Upper lobe of right lung (tissue), 1 donor: ENCODE measurements at regions not wholly inside any gene's neighbourhood (a gene's known extent, or its start where the extent isn't known, plus 50 kb on each side); places are given as distances from the start of the nearest gene placed in this dataset.

Experiments used
- ATAC-seq: fragments of 200-7000 bp; cut with Tn5 transposase; one replicate; pipeline ENCODE4 v1.9.1; 2020; ENCODE audit warnings: mild to moderate bottlenecking, moderate library complexity
- DNase-seq: peaks from one replicate; pipeline ENCODE4 v3.0.0-alpha.2; 2020
- H3K27ac ChIP-seq: fragments of 200-600 bp; one replicate; pipeline ENCODE4 v1.8.0; 2022
- H3K27me3 ChIP-seq: fragments of 200-600 bp; one replicate; pipeline ENCODE4 v1.8.0; 2022; ENCODE audit warnings: mild to moderate bottlenecking
- H3K36me3 ChIP-seq: fragments of 200-600 bp; one replicate; pipeline ENCODE4 v1.8.0; 2022
- H3K4me1 ChIP-seq: fragments of 200-600 bp; one replicate; pipeline ENCODE4 v1.8.0; 2022
- H3K4me3 ChIP-seq: fragments of 200-600 bp; one replicate; pipeline ENCODE4 v1.8.0; 2022; ENCODE audit warnings: mild to moderate bottlenecking
- H3K9me3 ChIP-seq: fragments of 200-600 bp; one replicate; pipeline ENCODE4 v1.8.0; 2022
- CTCF ChIP-seq: fragments of 200-600 bp; IDR thresholded peaks from one replicate; pipeline ENCODE4 v1.8.0; 2022; ENCODE audit warnings: antibody characterized with exemption
- intact Hi-C: fragments of 100-400 bp; cut with DNase I; formaldehyde crosslinking; loops from one replicate; pipeline ENCODE4 v1.11.0; 2022
- donor health status: DM: no; HTN: yes; CAD: no; lungs with severe emphysema.

DNA sequence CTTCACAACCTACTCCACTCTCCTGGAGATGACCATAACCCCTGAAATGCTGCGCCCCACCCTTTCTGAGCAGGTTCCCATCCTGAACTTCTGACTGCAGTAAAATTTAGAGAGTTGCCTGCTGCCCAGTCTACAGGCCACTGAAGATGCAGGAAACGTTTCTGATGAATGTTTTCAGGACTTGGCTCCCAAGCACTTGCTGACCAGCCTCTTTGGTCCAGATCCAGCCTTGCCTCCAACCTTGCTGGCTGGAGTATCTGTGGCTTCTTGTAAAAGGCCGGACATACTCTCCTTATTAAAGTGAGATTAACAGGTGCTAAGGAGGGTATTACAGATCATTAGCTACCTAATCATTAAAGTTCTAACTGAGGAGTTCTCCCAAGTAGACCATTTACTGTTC, 70.3 kb upstream of the STXBP6 start:
- no peaks in the 10 kb centered on the region for H3K27me3 ChIP-seq
- H3K27ac ChIP-seq: no peak overlapping the region
- no peak for TF ChIP-seq CTCF
- no peak overlapping the region for H3K4me3 ChIP-seq
- ATAC-seq (no peak), DNase-seq (no peak)
- no peaks in the 10 kb centered on the region for H3K9me3 ChIP-seq
- no peaks in the 10 kb centered on the region for H3K4me1 ChIP-seq
- intact Hi-C loops: no loop called here
- no peaks in the 10 kb centered on the region for H3K36me3 ChIP-seq

- DNase-seq (no peak), ATAC-seq (no peak)
- Histone ChIP-seq H3K4me3 (no peak overlapping the region), H3K27me3 (no peaks in the 10 kb centered on the region), H3K9me3 (no peaks in the 10 kb centered on the region), H3K4me1 (no peaks in the 10 kb centered on the region), H3K27ac (no peak overlapping the region), H3K36me3 (no peaks in the 10 kb centered on the region)
- TF ChIP-seq CTCF: no peak
- intact Hi-C loops: no loop called here
These were observed 68.7 kb upstream of the STXBP6 start for GRCh38 chr14:25118671-25119070.

DNA sequence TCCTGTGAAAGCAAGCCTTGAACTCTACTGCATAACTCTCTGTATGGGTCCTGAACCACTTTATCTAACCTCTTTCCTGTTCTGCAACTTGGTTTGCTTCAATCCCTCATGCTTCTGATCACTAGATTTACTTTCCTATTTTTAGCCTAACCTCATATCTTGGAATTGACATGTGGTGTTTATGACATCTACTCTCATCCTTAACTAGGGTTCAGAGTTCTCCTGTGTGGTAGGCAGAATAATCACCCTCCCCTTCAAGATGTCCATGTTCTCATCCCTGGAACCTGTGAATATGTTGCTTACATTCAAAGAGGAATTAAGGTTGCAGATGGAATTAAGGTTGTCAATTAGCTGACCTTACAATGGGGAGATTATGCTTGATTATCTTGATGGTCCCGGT, 67.4 kb upstream of the STXBP6 start:
- ATAC-seq: no peak
- no peak overlapping the region for H3K4me3 ChIP-seq
- H3K4me1 ChIP-seq: no peaks in the 10 kb centered on the region
- TF ChIP-seq CTCF: no peak
- H3K9me3 ChIP-seq: no peaks in the 10 kb centered on the region
- H3K27me3 ChIP-seq: no peaks in the 10 kb centered on the region
- DNase-seq: no peak
- no peak overlapping the region for H3K27ac ChIP-seq
- H3K36me3 ChIP-seq: no peaks in the 10 kb centered on the region
- intact Hi-C loops: no loop called here

- Histone ChIP-seq H3K36me3 (no peaks in the 10 kb centered on the region), H3K27ac (no peak overlapping the region), H3K4me1 (no peaks in the 10 kb centered on the region), H3K4me3 (no peak overlapping the region), H3K27me3 (no peaks in the 10 kb centered on the region), H3K9me3 (no peaks in the 10 kb centered on the region)
- no peak for ATAC-seq
- no peak for TF ChIP-seq CTCF
- DNase-seq: no peak
- intact Hi-C loops: no loop called here
These were observed 66.7 kb upstream of the STXBP6 start for GRCh38 chr14:25116607-25117006.

DNA sequence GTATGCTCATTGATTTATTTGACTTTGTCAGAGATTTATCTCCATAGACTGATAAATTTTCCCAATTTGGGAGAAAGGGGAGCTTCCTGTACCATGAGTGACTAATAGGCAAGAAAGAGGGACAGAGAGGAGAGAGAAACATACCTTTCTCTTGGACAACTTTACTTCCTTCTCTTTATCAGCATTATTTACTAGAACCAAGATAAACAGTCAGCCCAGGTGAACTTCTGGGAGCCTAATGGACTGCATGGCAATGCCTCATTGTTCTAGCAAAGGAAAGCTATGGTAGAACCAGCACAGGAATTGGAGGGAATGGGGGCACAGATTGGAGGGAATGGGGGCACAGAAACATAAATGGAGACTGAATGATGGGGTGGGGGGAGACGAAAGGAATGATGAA, 63.4 kb upstream of the STXBP6 start:
- Histone ChIP-seq H3K27ac (no peak overlapping the region), H3K9me3 (no peaks in the 10 kb centered on the region), H3K36me3 (no peaks in the 10 kb centered on the region), H3K27me3 (no peaks in the 10 kb centered on the region), H3K4me3 (no peak overlapping the region), H3K4me1 (no peaks in the 10 kb centered on the region)
- ATAC-seq (no peak), DNase-seq (no peak)
- intact Hi-C loops: no loop called here
- no peak for TF ChIP-seq CTCF

DNA sequence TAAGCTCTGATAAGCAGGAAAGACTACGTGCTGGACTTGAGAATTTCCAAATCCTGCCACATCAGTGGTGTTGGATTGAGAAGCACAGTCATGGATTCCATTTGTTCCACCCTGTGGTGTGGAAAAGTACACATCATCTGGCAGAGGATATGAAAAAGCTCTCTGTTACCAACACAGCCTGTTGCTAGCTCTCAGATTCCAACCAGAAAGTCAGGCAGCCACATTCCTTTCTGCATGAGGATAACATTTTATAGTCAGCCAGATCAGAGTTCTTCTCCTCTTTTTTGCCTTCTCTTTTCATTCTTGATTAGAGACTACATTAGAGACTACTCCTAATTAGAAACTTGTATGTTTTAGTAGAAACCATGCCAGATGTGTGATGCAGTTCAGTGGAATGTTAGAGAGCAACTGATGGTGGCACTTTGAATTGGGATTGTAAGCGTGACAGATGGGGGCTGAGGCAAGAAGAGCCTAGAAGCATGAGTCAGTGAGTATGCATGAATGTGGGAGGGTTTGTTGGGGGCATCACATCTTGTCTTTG, 61.2 kb upstream of the STXBP6 start:
- ATAC-seq (peak; percentile 26), DNase-seq (no peak)
- Histone ChIP-seq H3K4me3 (no peak overlapping the region), H3K9me3 (no peaks in the 10 kb centered on the region), H3K27ac (no peak overlapping the region), H3K4me1 (no peaks in the 10 kb centered on the region), H3K36me3 (no peaks in the 10 kb centered on the region), H3K27me3 (no peaks in the 10 kb centered on the region)
- no peak for TF ChIP-seq CTCF
- intact Hi-C loops: no loop called here
